GM18909 (cell line): ENCODE measurements at regions not wholly inside any gene's neighbourhood (a gene's known extent, or its start where the extent isn't known, plus 50 kb on each side); places are given as distances from the start of the nearest gene placed in this dataset.

Experiments used
- ATAC-seq: cut with Tn5 transposase; IDR thresholded peaks from one replicate; pipeline ENCODE4 v1.9.1; 2021; ENCODE audit warnings: mild to moderate bottlenecking; ENCODE audit not compliant: unreplicated experiment, poor library complexity

GRCh38 chr4:174438711-174439110 lies 83.6 kb downstream of the HPGD start:
- no peak for ATAC-seq

GRCh38 chr4:174437749-174438148 lies 84.5 kb downstream of the HPGD start:
- no peak for ATAC-seq

GRCh38 chr4:174437324-174437723 lies 85.0 kb downstream of the HPGD start:
- ATAC-seq: no peak

GRCh38 chr4:174436377-174436776 lies 85.9 kb downstream of the HPGD start:
- no peak for ATAC-seq

- ATAC-seq: no peak
These were observed 86.3 kb downstream of the HPGD start for GRCh38 chr4:174435974-174436373.

GRCh38 chr4:174434455-174434854 lies 87.8 kb downstream of the HPGD start:
- no peak for ATAC-seq

GRCh38 chr4:174430576-174430975 lies 91.7 kb downstream of the HPGD start:
- no peak for ATAC-seq

GRCh38 chr4:174429701-174430410 lies 92.4 kb downstream of the HPGD start:
- no peak for ATAC-seq

- ATAC-seq: no peak
These were observed 94.6 kb downstream of the HPGD start for GRCh38 chr4:174427571-174428140.

- no peak for ATAC-seq
These were observed 96.6 kb downstream of the HPGD start for GRCh38 chr4:174425669-174426068.

- peak; percentile 54 for ATAC-seq
These were observed 98.9 kb downstream of the HPGD start for GRCh38 chr4:174423257-174423944.

- no peak for ATAC-seq
These were observed 99.4 kb downstream of the HPGD start for GRCh38 chr4:174422893-174423256.

GRCh38 chr4:174420316-174420715 lies 102.0 kb downstream of the HPGD start:
- no peak for ATAC-seq

- ATAC-seq: no peak
These were observed 103.6 kb downstream of the HPGD start for GRCh38 chr4:174418640-174419212.

- ATAC-seq: no peak
These were observed 113.3 kb downstream of the HPGD start for GRCh38 chr4:174408841-174409552.

GRCh38 chr4:174406383-174406782 lies 115.9 kb downstream of the HPGD start:
- no peak for ATAC-seq

GRCh38 chr4:174405923-174406322 lies 116.4 kb downstream of the HPGD start:
- ATAC-seq: no peak

- ATAC-seq: no peak
These were observed 117.6 kb downstream of the HPGD start for GRCh38 chr4:174404677-174405076.

- ATAC-seq: no peak
These were observed 119.1 kb downstream of the HPGD start for GRCh38 chr4:174403177-174403543.

GRCh38 chr4:174402470-174403176 lies 118.9 kb downstream of the CEP44 start:
- ATAC-seq: no peak
